PC-9 (cell line): ENCODE measurements at regions not wholly inside any gene's neighbourhood (a gene's known extent, or its start where the extent isn't known, plus 50 kb on each side); places are given as distances from the start of the nearest gene placed in this dataset.

Experiments used
- BruUV-seq: library from RNA; stranded (reverse); fragments of 400-500 nt; replicated peaks from 2 replicates; lab custom pipeline; 2021; lab: Mats Ljungman, UMichigan
- CTCF ChIA-PET: fragments of 300-600 bp; sonication (Branson Sonifier 250); formaldehyde crosslinking; loops from one replicate; lab custom pipeline; 2022; ENCODE audit warnings: antibody characterized with exemption; lab: Charles Lee
- POLR2A ChIA-PET: fragments of 300-600 bp; sonication (Branson Sonifier 250); formaldehyde crosslinking; loops from one replicate; lab custom pipeline; 2022; ENCODE audit warnings: antibody characterized with exemption; ENCODE audit not compliant: unreplicated experiment; lab: Charles Lee
- DNase-seq, 2 experiments: peaks; one replicate each; pipeline versions ENCODE4 v3.0.0 to v3.0.0-alpha.2; 2015 to 2022; ENCODE audit warnings: mixed read lengths in 1 of 2
- H2AFZ ChIP-seq: fragments of 200-600 bp; sonication (generic); 2 replicates; pipeline ENCODE4 v1.8.1; 2017; ENCODE audit warnings: antibody characterized with exemption
- H3F3A ChIP-seq: fragments of 200-600 bp; sonication (generic); 2 replicates; pipeline ENCODE4 v1.8.1; 2017; ENCODE audit warnings: antibody characterized with exemption, mild to moderate bottlenecking, low read depth; ENCODE audit not compliant: insufficient read depth
- H3K27ac ChIP-seq: fragments of 200-600 bp; sonication (generic); 2 replicates; pipeline ENCODE4 v1.6.1; 2016; ENCODE audit warnings: mixed run types
- H3K27me3 ChIP-seq: fragments of 200-600 bp; sonication (generic); 2 replicates; pipeline ENCODE4 v1.6.1; 2016; ENCODE audit warnings: low read depth, mixed run types; ENCODE audit not compliant: insufficient read depth
- H3K36me3 ChIP-seq: fragments of 200-600 bp; sonication (generic); 2 replicates; pipeline ENCODE4 v1.6.1; 2016; ENCODE audit warnings: low read depth, mixed run types
- H3K4me1 ChIP-seq: fragments of 200-600 bp; sonication (generic); replicated peaks from 2 replicates; pipeline ENCODE4 v1.6.1; 2016; ENCODE audit warnings: mixed run types; ENCODE audit not compliant: insufficient read depth
- H3K4me2 ChIP-seq: fragments of 200-600 bp; sonication (generic); 2 replicates; pipeline ENCODE4 v1.6.1; 2017; ENCODE audit warnings: mixed run types
- H3K4me3 ChIP-seq: fragments of 200-600 bp; sonication (generic); 2 replicates; pipeline ENCODE4 v1.6.1; 2016; ENCODE audit warnings: mixed run types
- H3K79me2 ChIP-seq: fragments of 200-600 bp; sonication (generic); 2 replicates; pipeline ENCODE4 v1.6.1; 2017; ENCODE audit warnings: low read depth, mixed run types
- H3K9me2 ChIP-seq: fragments of 200-600 bp; sonication (generic); 2 replicates; pipeline ENCODE4 v1.8.1; 2017; ENCODE audit warnings: mild to moderate bottlenecking; ENCODE audit not compliant: insufficient read depth
- H3K9me3 ChIP-seq: fragments of 200-600 bp; sonication (generic); 2 replicates; pipeline ENCODE4 v1.8.1; 2016; ENCODE audit warnings: low read depth; ENCODE audit not compliant: insufficient read depth
- H4K20me1 ChIP-seq: fragments of 200-600 bp; sonication (generic); 2 replicates; pipeline ENCODE4 v1.8.1; 2017; ENCODE audit not compliant: insufficient read depth
- EZH2 ChIP-seq: fragments of 200-600 bp; sonication (generic); IDR thresholded peaks from 2 replicates; pipeline ENCODE4 v1.8.0; 2017; ENCODE audit warnings: antibody characterized with exemption, low read depth
- intact Hi-C: fragments of 100-400 bp; cut with micrococcal nuclease; formaldehyde crosslinking; loops from one replicate; pipeline ENCODE4 v1.10.0; 2022; ENCODE audit not compliant: unreplicated experiment
- TF ChIP-seq, protein P1 (sequence below): fragments of 200-600 bp; sonication (generic); conservative IDR thresholded peaks from 2 replicates; pipeline ENCODE4 v1.6.1; 2017; ENCODE audit warnings: mixed run types, antibody characterized with exemption, mild to moderate bottlenecking, moderate library complexity

DNA sequence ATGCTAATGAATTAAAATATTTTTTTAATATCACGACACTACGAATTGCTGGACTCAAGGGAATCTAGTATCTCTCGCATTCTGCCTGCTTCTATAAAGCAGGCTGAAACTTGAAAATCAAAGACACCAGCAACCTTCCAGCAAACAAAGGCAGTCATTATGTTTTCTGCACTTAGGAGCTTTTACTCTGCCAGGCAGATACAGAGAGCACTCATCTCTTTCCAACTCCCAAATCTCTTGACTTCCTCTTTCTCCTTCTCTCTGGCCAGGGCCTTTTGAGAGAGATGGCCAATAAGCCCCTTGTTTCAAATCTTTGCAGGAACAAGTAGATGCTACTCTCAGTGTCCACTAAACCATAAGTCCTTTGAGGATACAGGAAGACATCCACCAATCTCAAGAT is 95.2 kb upstream of the KLF3 start:
- Histone ChIP-seq H3K27ac (no peak overlapping the region), H4K20me1 (no peaks in the 10 kb centered on the region), H3K4me1 (peaks cover 8% of the 10 kb centered on the region; the same call in 1 of the 2 replicates), H3K36me3 (no peaks in the 10 kb centered on the region), H3K9me2 (no peaks in the 10 kb centered on the region), H3K4me2 (no peak overlapping the region), H3K9me3 (no peaks in the 10 kb centered on the region; the same call in 1 of the 2 replicates), H3K27me3 (no peaks in the 10 kb centered on the region), H2AFZ (no peak overlapping the region), H3K4me3 (no peak overlapping the region), H3F3A (no peaks in the 10 kb centered on the region), H3K79me2 (no peaks in the 10 kb centered on the region)
- POLR2A ChIA-PET = no interaction called here
- intact Hi-C loops = no loop called here
- no TSS peak for BruUV-seq
- CTCF ChIA-PET = no interaction called here
- DNase-seq = no peak
- TF ChIP-seq, protein P1, sequence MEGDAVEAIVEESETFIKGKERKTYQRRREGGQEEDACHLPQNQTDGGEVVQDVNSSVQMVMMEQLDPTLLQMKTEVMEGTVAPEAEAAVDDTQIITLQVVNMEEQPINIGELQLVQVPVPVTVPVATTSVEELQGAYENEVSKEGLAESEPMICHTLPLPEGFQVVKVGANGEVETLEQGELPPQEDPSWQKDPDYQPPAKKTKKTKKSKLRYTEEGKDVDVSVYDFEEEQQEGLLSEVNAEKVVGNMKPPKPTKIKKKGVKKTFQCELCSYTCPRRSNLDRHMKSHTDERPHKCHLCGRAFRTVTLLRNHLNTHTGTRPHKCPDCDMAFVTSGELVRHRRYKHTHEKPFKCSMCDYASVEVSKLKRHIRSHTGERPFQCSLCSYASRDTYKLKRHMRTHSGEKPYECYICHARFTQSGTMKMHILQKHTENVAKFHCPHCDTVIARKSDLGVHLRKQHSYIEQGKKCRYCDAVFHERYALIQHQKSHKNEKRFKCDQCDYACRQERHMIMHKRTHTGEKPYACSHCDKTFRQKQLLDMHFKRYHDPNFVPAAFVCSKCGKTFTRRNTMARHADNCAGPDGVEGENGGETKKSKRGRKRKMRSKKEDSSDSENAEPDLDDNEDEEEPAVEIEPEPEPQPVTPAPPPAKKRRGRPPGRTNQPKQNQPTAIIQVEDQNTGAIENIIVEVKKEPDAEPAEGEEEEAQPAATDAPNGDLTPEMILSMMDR = no peak
- no peak for TF ChIP-seq EZH2

DNA sequence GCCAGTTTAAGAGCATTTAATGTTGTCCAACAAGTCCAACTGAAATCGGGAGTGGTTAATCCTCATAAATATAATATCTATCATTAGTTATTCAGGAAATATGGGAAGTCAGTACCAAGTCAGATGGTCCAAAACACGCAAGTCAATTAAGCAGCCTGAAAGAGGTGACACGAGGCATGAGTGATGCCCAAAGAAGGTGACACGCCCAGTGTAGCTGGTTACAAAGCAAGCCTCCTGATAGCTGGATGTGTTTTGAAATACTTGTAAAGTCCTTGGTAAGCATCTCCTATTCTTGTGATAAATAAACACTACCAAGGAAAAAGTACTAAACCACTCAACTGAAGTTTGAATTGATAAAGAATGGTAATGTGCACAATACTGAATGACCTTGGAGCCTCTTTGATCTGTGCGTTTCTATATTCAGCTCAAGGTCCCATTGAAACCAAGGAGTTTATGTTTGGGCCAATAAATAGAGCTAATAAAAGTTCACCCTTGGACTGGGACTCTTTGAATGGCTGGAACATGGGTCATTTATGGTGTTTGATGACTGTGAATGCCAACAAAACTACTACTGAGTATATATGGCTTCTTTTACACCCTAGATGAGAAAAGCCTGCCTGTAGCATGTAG is 93.2 kb upstream of the KLF3 start:
- CTCF ChIA-PET = no interaction called here
- TF ChIP-seq, protein P1 = no peak
- no peak for TF ChIP-seq EZH2

GRCh38 chr4:38572793-38573192 is 91.2 kb upstream of the KLF3 start:
- no peak for DNase-seq
- CTCF ChIA-PET = no interaction called here
- intact Hi-C loops = no loop called here
- H3K36me3 ChIP-seq = no peaks in the 10 kb centered on the region
- no peak overlapping the region for H3K4me2 ChIP-seq
- H3K4me1 ChIP-seq = no peaks in the 10 kb centered on the region
- POLR2A ChIA-PET = no interaction called here
- TF ChIP-seq, protein P1 = no peak
- TF ChIP-seq EZH2 = no peak
- no peaks in the 10 kb centered on the region for H3K27me3 ChIP-seq
- H3F3A ChIP-seq = no peaks in the 10 kb centered on the region
- H3K9me2 ChIP-seq = no peaks in the 10 kb centered on the region
- H2AFZ ChIP-seq = no peak overlapping the region
- no peak overlapping the region for H3K27ac ChIP-seq
- H3K4me3 ChIP-seq = no peak overlapping the region
- H3K79me2 ChIP-seq = no peaks in the 10 kb centered on the region
- no peaks in the 10 kb centered on the region; the same call in 1 of the 2 replicates for H3K9me3 ChIP-seq
- H4K20me1 ChIP-seq = no peaks in the 10 kb centered on the region
- no TSS peak for BruUV-seq

More for the DNA sequence above, 93.2 kb upstream of the KLF3 start:
- DNase-seq = no peak
- POLR2A ChIA-PET = no interaction called here
- intact Hi-C loops = no loop called here
- Histone ChIP-seq H3K9me2 (no peaks in the 10 kb centered on the region), H3K4me1 (peaks cover 8% of the 10 kb centered on the region; the same call in 1 of the 2 replicates), H3F3A (no peaks in the 10 kb centered on the region), H3K9me3 (no peaks in the 10 kb centered on the region; the same call in 1 of the 2 replicates), H3K27ac (no peak overlapping the region), H3K4me2 (no peak overlapping the region), H3K27me3 (no peaks in the 10 kb centered on the region), H4K20me1 (no peaks in the 10 kb centered on the region), H3K4me3 (no peak overlapping the region), H3K79me2 (no peaks in the 10 kb centered on the region), H3K36me3 (no peaks in the 10 kb centered on the region), H2AFZ (no peak overlapping the region)
- BruUV-seq = no TSS peak
